OCI-LY7 (cell line): ENCODE measurements at regions not wholly inside any gene's neighbourhood (a gene's known extent, or its start where the extent isn't known, plus 50 kb on each side); places are given as distances from the start of the nearest gene placed in this dataset.

ENCODE experiments used
- BruUV-seq: library from RNA; stranded (reverse); fragments of 400-500 nt; replicated peaks from 2 replicates; lab custom pipeline; 2021; lab: Mats Ljungman, UMichigan
- CTCF ChIA-PET: fragments of 300-600 bp; sonication (Branson Sonifier 250); formaldehyde crosslinking; loops from one replicate; lab custom pipeline; 2022; ENCODE audit warnings: antibody characterized with exemption; ENCODE audit not compliant: unreplicated experiment; lab: Charles Lee
- POLR2A ChIA-PET: fragments of 300-600 bp; sonication (Branson Sonifier 250); formaldehyde crosslinking; loops from one replicate; lab custom pipeline; 2022; ENCODE audit warnings: antibody characterized with exemption; lab: Charles Lee
- DNase-seq: peaks from one replicate; pipeline ENCODE4 v3.0.0-alpha.2; 2015; ENCODE audit warnings: low spot score
- H2AFZ ChIP-seq: fragments of 200-600 bp; sonication (generic), shearing (Covaris generic); 2 replicates; pipeline ENCODE4 v1.6.1; 2014; ENCODE audit warnings: mild to moderate bottlenecking, antibody characterized with exemption, low read length, moderate library complexity
- H3K27ac ChIP-seq: fragments of 200-600 bp; sonication (generic); 2 replicates; pipeline ENCODE4 v1.5.1; 2014; ENCODE audit warnings: mixed run types, low read depth, mild to moderate bottlenecking, moderate library complexity, low read length, inconsistent platforms; ENCODE audit not compliant: poor library complexity, severe bottlenecking
- H3K36me3 ChIP-seq: fragments of 200-600 bp; sonication (generic); 2 replicates; pipeline ENCODE4 v1.6.1; 2014; ENCODE audit warnings: mild to moderate bottlenecking, antibody characterized with exemption, low read length, moderate library complexity, mixed read lengths; ENCODE audit not compliant: insufficient read depth
- H3K4me1 ChIP-seq: fragments of 200-600 bp; sonication (generic); 2 replicates; pipeline ENCODE4 v1.5.1; 2014; ENCODE audit warnings: mild to moderate bottlenecking, low read length; ENCODE audit not compliant: insufficient read depth, poor library complexity, severe bottlenecking
- H3K4me2 ChIP-seq: fragments of 200-600 bp; sonication (generic); 2 replicates; pipeline ENCODE4 v1.6.1; 2014; ENCODE audit warnings: mild to moderate bottlenecking, low read length
- H3K4me3 ChIP-seq: fragments of 200-600 bp; sonication (generic); 2 replicates; pipeline ENCODE4 v1.5.1; 2014; ENCODE audit warnings: mild to moderate bottlenecking, low read depth, low read length; ENCODE audit not compliant: poor library complexity, severe bottlenecking
- H3K79me2 ChIP-seq: fragments of 200-600 bp; sonication (generic); 2 replicates; pipeline ENCODE4 v1.6.1; 2016; ENCODE audit warnings: low read depth, mild to moderate bottlenecking, low read length, moderate library complexity, mixed read lengths; ENCODE audit not compliant: insufficient read depth
- H3K9me2 ChIP-seq: fragments of 200-600 bp; sonication (generic); 2 replicates; pipeline ENCODE4 v1.6.1; 2016; ENCODE audit warnings: mild to moderate bottlenecking, low read length, mixed read lengths; ENCODE audit not compliant: insufficient read depth
- H3K9me3 ChIP-seq: fragments of 200-600 bp; sonication (generic); 2 replicates; pipeline ENCODE4 v1.6.1; 2014; ENCODE audit warnings: mild to moderate bottlenecking, mixed run types, low read length, mixed read lengths
- H4K20me1 ChIP-seq: fragments of 200-600 bp; sonication (generic); 2 replicates; pipeline ENCODE4 v1.6.1; 2014; ENCODE audit warnings: mild to moderate bottlenecking, antibody characterized with exemption, low read length, moderate library complexity, mixed read lengths; ENCODE audit not compliant: insufficient read depth
- EZH2phosphoT487 ChIP-seq: fragments of 200-600 bp; sonication (generic); IDR thresholded peaks from 2 replicates; pipeline ENCODE4 v1.6.1; 2018; ENCODE audit warnings: low read depth, borderline replicate concordance, mild to moderate bottlenecking, mixed run types, antibody characterized with exemption, low read length, moderate library complexity, mixed read lengths
- intact Hi-C: fragments of 100-400 bp; cut with micrococcal nuclease; formaldehyde crosslinking; loops from one replicate; pipeline ENCODE4 v1.10.0; 2022; ENCODE audit not compliant: unreplicated experiment
- TF ChIP-seq, protein P1 (sequence below): fragments of 200-600 bp; sonication (generic); conservative IDR thresholded peaks from 2 replicates; pipeline ENCODE4 v1.5.1; 2014; ENCODE audit warnings: mild to moderate bottlenecking, antibody characterized with exemption, low read length, moderate library complexity, mixed read lengths

DNA sequence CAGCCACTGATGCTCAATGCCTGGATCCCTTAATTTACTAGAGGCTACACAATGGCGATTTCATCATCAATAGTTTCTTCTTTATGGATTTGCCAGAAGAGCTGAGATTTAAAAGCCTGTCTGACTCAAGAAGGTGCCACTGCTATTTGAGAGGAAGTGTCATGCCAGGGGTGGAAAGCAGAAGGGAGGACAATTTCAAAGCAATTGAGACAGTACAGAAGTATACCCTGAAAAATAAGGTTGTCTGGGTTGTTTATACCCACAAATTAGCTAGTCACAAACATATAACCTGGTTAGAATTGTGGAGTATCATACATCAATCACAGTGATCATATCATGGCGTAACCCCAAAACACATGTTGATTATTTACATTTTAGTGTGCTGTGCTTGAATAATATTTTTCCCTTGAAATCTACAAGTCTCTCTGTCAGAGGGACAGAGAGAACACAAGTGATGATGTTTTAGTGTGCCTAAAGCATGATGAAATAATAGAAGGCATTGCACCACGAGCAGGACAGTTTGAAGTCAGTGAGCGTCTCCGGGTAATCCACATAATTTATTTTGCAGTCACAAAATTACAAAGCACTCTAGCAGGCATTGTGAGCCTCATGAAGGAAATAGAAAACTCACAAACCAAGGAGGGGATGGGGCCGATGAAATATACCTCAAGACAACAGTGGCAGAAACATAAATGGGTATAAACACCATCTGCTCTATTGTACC lies 312.2 kb upstream of the SPRED2 start:
- no peak overlapping the region for H3K4me2 ChIP-seq
- no peaks in the 10 kb centered on the region for H3K36me3 ChIP-seq
- H3K79me2 ChIP-seq = no peaks in the 10 kb centered on the region
- BruUV-seq = no TSS peak
- H2AFZ ChIP-seq = no peak overlapping the region
- no peaks in the 10 kb centered on the region for H3K4me1 ChIP-seq
- POLR2A ChIA-PET = no interaction called here
- H3K9me2 ChIP-seq = no peaks in the 10 kb centered on the region
- CTCF ChIA-PET = no interaction called here
- TF ChIP-seq, protein P1, sequence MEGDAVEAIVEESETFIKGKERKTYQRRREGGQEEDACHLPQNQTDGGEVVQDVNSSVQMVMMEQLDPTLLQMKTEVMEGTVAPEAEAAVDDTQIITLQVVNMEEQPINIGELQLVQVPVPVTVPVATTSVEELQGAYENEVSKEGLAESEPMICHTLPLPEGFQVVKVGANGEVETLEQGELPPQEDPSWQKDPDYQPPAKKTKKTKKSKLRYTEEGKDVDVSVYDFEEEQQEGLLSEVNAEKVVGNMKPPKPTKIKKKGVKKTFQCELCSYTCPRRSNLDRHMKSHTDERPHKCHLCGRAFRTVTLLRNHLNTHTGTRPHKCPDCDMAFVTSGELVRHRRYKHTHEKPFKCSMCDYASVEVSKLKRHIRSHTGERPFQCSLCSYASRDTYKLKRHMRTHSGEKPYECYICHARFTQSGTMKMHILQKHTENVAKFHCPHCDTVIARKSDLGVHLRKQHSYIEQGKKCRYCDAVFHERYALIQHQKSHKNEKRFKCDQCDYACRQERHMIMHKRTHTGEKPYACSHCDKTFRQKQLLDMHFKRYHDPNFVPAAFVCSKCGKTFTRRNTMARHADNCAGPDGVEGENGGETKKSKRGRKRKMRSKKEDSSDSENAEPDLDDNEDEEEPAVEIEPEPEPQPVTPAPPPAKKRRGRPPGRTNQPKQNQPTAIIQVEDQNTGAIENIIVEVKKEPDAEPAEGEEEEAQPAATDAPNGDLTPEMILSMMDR = no peak
- no peak for TF ChIP-seq EZH2phosphoT487
- intact Hi-C loops = no loop called here
- no peaks in the 10 kb centered on the region for H3K9me3 ChIP-seq
- H3K4me3 ChIP-seq = no peak overlapping the region
- H3K27ac ChIP-seq = no peak overlapping the region
- DNase-seq = no peak
- no peaks in the 10 kb centered on the region for H4K20me1 ChIP-seq

DNA sequence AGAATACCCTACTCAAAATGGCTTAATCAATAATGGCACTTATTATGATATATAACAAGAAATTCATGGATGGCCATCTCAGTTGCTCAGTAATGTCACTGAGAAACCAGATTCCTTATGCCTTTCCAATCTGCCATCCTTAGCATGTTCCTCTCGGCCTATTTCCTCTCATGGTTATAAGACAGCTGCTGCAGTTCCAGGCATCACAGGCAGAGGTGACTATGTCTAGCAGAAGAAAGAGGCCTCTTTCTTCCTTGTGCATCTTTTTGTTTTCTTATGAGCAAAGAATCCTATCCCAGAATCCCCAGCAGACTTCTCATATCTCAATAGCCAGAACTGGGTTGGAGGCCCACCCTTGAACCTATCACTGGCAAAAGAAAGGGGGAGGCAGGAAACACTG lies 310.6 kb upstream of the SPRED2 start:
- no TSS peak for BruUV-seq
- no peaks in the 10 kb centered on the region for H3K9me3 ChIP-seq
- H4K20me1 ChIP-seq = no peaks in the 10 kb centered on the region
- H3K4me1 ChIP-seq = no peaks in the 10 kb centered on the region
- H3K36me3 ChIP-seq = no peaks in the 10 kb centered on the region
- H3K27ac ChIP-seq = no peak overlapping the region
- no peaks in the 10 kb centered on the region for H3K9me2 ChIP-seq
- H3K4me3 ChIP-seq = no peak overlapping the region
- intact Hi-C loops = no loop called here
- ChIA-PET CTCF (no interaction called here), POLR2A (interaction anchor here (1.2 kb wide), 1 partner anchor 12 kb away, joined by 3 read pairs; no protein-coding TSS in a partner anchor)
- H3K4me2 ChIP-seq = no peak overlapping the region
- H2AFZ ChIP-seq = no peak overlapping the region
- H3K79me2 ChIP-seq = no peaks in the 10 kb centered on the region
- TF ChIP-seq, protein P1 = no peak
- TF ChIP-seq EZH2phosphoT487 = no peak
- DNase-seq = no peak

DNA sequence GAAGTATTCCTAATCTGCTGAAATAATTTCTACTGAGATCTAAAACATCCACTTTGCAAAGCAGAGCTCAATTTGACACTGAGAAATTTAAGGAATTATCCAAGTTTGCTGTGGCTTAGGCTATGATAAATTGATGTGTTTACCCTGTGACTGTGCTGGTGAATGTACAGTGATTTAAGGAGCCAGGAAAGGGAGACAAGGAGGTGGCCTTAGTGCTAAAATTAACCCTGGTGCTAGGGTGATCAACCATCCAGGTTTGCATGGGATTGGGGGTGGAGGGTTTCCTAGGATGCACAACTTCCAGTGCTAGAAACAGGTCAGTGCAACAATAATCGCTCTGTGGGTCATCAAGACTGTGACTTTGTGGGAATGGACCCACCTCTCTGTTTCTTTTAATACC lies 307.5 kb upstream of the SPRED2 start:
- POLR2A ChIA-PET = no interaction called here
- H3K4me3 ChIP-seq = no peak overlapping the region
- H4K20me1 ChIP-seq = no peaks in the 10 kb centered on the region
- intact Hi-C loops = no loop called here
- no peaks in the 10 kb centered on the region for H3K9me3 ChIP-seq
- H3K4me1 ChIP-seq = no peaks in the 10 kb centered on the region
- BruUV-seq = no TSS peak
- H2AFZ ChIP-seq = no peak overlapping the region
- no peaks in the 10 kb centered on the region for H3K79me2 ChIP-seq
- TF ChIP-seq, protein P1 = no peak
- no peak for TF ChIP-seq EZH2phosphoT487
- H3K9me2 ChIP-seq = no peaks in the 10 kb centered on the region
- no peaks in the 10 kb centered on the region for H3K36me3 ChIP-seq
- CTCF ChIA-PET = no interaction called here
- no peak overlapping the region for H3K27ac ChIP-seq
- no peak for DNase-seq
- no peak overlapping the region for H3K4me2 ChIP-seq
